K562 (cell line): ENCODE measurements at regions not wholly inside any gene's neighbourhood (a gene's known extent, or its start where the extent isn't known, plus 50 kb on each side); places are given as distances from the start of the nearest gene placed in this dataset.

Experiments used
- ATAC-seq: fragments of 200-7000 bp; cut with Tn5 transposase; 3 replicates; pipeline ENCODE4 v1.9.1; 2020; ENCODE audit warnings: moderate library complexity
- BruUV-seq: library from RNA; stranded (reverse); fragments of 400-500 nt; replicated peaks from 2 replicates; lab custom pipeline; 2021; lab: Mats Ljungman, UMichigan
- CTCF ChIA-PET: fragments of 300-600 bp; formaldehyde crosslinking; extraction: SDS; loops from one replicate; lab custom pipeline; 2021; ENCODE audit warnings: low intra/inter-chr PET ratio; lab: Yijun Ruan, JAX
- POLR2A ChIA-PET: fragments of 300-600, 350-650 bp; sonication (Branson Sonifier 250); formaldehyde crosslinking; extraction: SDS; loops from one replicate; lab custom pipeline; 2021; ENCODE audit warnings: antibody characterized with exemption, inconsistent platforms; lab: Yijun Ruan, JAX
- DNase-seq, 4 experiments: peaks; one replicate each; pipeline versions ENCODE4 v3.0.0 to v3.0.0-alpha.2; 2011 to 2018; ENCODE audit warnings: low spot score in 3 of 4, mixed read lengths in 3 of 4; ENCODE audit errors: extremely low read depth in 1 of 4
- FAIRE-seq: peaks from 2 replicates; lab custom pipeline; 2011; peaks lifted over from hg19 to GRCh38; lab: Jason Lieb, UNC
- H2AFZ ChIP-seq: 2 replicates; pipeline ENCODE4 v1.6.0; 2011; ENCODE audit warnings: low read depth, low read length, control low read depth, inconsistent platforms
- H3K27ac ChIP-seq: fragments of 200-600 bp; 3 replicates; pipeline ENCODE4 v1.8.0; 2011; ENCODE audit warnings: low read depth, mild to moderate bottlenecking, control low read depth, inconsistent platforms, low read length, moderate library complexity, mixed read lengths; ENCODE audit errors: extremely low read depth
- H3K27me3 ChIP-seq, 2 experiments: fragments of 300-600 bp in 1 of 2; 2 replicates in 1 of 2; 3 replicates in 1 of 2; pipeline versions ENCODE4 v1.6.0 to v1.8.0; 2011; ENCODE audit warnings: inconsistent platforms in 2 of 2, low read length in 2 of 2, mild to moderate bottlenecking in 1 of 2, mixed read lengths in 1 of 2, moderate library complexity in 1 of 2; ENCODE audit not compliant: control insufficient read depth in 2 of 2, insufficient read depth in 2 of 2
- H3K36me3 ChIP-seq: fragments of 300-600 bp; 3 replicates; pipeline ENCODE4 v1.8.0; 2011; ENCODE audit warnings: mild to moderate bottlenecking, low read length, inconsistent platforms; ENCODE audit not compliant: control insufficient read depth, insufficient read depth
- H3K4me1 ChIP-seq, 2 experiments: fragments of 200-600 bp in 1 of 2; replicated peaks in 1 of 2; 2 replicates in 1 of 2; 3 replicates in 1 of 2; pipeline versions ENCODE4 v1.5.1 to v1.8.0; 2011; ENCODE audit warnings: inconsistent platforms in 2 of 2, low read length in 2 of 2, mild to moderate bottlenecking in 1 of 2, mixed read lengths in 1 of 2, moderate library complexity in 1 of 2; ENCODE audit not compliant: control insufficient read depth in 2 of 2, insufficient read depth in 2 of 2
- H3K4me2 ChIP-seq: 2 replicates; pipeline ENCODE4 v1.6.1; 2011; ENCODE audit warnings: low read length, control low read depth, inconsistent platforms, mixed read lengths; ENCODE audit not compliant: insufficient read depth
- H3K4me3 ChIP-seq: fragments of 200-600 bp; sonication (generic), shearing (Covaris generic); 2 replicates; pipeline ENCODE4 v1.5.1; 2016; ENCODE audit warnings: control low read depth, inconsistent platforms
- H3K79me2 ChIP-seq: fragments of 200-600 bp; 3 replicates; pipeline ENCODE4 v1.8.0; 2011; ENCODE audit warnings: low read length, inconsistent platforms; ENCODE audit not compliant: control insufficient read depth, insufficient read depth
- H3K9ac ChIP-seq, 2 experiments: 2 replicates each; pipeline versions ENCODE4 v1.6.0 to v1.6.1; 2011; ENCODE audit warnings: low read depth in 2 of 2, low read length in 2 of 2, control low read depth in 1 of 2, inconsistent platforms in 1 of 2, mild to moderate bottlenecking in 1 of 2, mixed read lengths in 1 of 2; ENCODE audit not compliant: insufficient read depth in 1 of 2
- H3K9me1 ChIP-seq: one replicate; pipeline ENCODE4 v1.6.0; 2011; ENCODE audit warnings: inconsistent platforms, mild to moderate bottlenecking, low read length, moderate library complexity; ENCODE audit not compliant: control insufficient read depth, insufficient read depth
- H3K9me3 ChIP-seq: replicated peaks from 2 replicates; pipeline ENCODE4 v1.5.1; 2011; ENCODE audit warnings: low read depth, low read length, inconsistent platforms; ENCODE audit not compliant: control insufficient read depth, insufficient read depth
- H4K20me1 ChIP-seq: replicated peaks from 2 replicates; pipeline ENCODE4 v1.6.1; 2011; ENCODE audit warnings: low read length, inconsistent platforms, mixed read lengths; ENCODE audit not compliant: control insufficient read depth, insufficient read depth
- ARHGAP35 ChIP-seq: fragments of 450-650 bp; IDR thresholded peaks from 2 replicates; pipeline ENCODE4 v1.6.1; 2018; ENCODE audit not compliant: partially characterized antibody
- FOS ChIP-seq: IDR thresholded peaks from 3 replicates; pipeline ENCODE4 v1.6.1; 2011; ENCODE audit not compliant: insufficient read length; ENCODE audit errors: extremely low read depth
- GABPA ChIP-seq: fragments of 200-800 bp; sonication (Bioruptor generic); conservative IDR thresholded peaks from 2 replicates; pipeline ENCODE4 v1.6.1; 2016; ENCODE audit warnings: low read depth, missing genetic modification characterization, missing compliant biosample characterization
- MCM2 ChIP-seq: fragments of 450-650 bp; IDR thresholded peaks from 2 replicates; pipeline ENCODE4 v1.6.1; 2017; ENCODE audit warnings: low read depth, mild to moderate bottlenecking
- RBFOX2 ChIP-seq: fragments of 200-400 bp; formaldehyde crosslinking; IDR thresholded peaks from 2 replicates; pipeline ENCODE4 v1.6.1; 2017; ENCODE audit warnings: low read depth, mild to moderate bottlenecking, low read length, moderate library complexity
- SMARCA5 ChIP-seq: fragments of 450-650 bp; IDR thresholded peaks from 2 replicates; pipeline ENCODE4 v1.6.1; 2016
- WGBS: fragments of 100-300 bp; shearing (Covaris generic); methylation state at CpG from one replicate; pipeline ENCODE4 v1.1.6; 2016; ENCODE audit warnings: low coverage, mixed read lengths; ENCODE audit not compliant: insufficient coverage; ENCODE audit errors: missing lambda C conversion rate; 5-methylcytosine and 5-hydroxymethylcytosine counted together
- in situ Hi-C: fragments of 300-500 bp; cut with MboI; formaldehyde crosslinking; loops from 4 replicates; pipeline ENCODE4 v1.15.0; 2018; ENCODE audit warnings: inconsistent platforms, mixed read lengths
- intact Hi-C: fragments of 100-400 bp; cut with micrococcal nuclease; formaldehyde crosslinking; loops from 2 replicates; pipeline ENCODE4 v1.14.2; 2022
- TF ChIP-seq, protein P1 (sequence below): fragments of 450-650 bp; formaldehyde crosslinking; IDR thresholded peaks from 2 replicates; pipeline ENCODE4 v1.4.0; 2022; ENCODE audit warnings: mild to moderate bottlenecking, moderate library complexity

DNA sequence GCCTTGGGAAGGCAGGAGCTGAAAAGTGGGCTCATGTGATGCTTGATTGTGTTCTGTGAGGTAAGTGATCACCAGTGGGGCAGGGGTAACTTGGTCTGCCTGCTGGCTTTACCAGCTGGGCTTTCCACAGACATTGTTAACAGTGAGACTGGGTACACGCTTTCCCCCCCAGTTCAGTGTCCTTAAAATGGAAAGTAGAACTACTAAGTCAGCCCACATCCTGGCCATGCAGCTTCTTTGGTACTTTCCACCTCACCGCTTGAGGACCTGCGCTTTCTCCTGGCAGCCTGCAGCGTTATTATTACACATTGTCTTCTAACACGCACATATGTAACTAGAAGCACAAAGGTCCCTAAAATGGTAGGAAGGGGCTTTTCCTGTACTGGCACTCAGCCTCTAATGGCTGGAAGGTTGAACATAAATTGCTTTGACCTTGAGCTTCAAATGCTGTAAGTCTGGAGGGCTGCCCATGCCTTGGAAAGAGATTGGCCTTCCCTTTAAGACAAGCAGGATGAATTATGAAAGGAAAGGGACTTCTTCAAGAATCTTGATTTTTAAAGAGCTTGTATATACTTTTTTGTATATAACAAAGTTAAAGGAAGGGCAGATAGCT, 216.1 kb upstream of the ROPN1 start:
- no peaks in the 10 kb centered on the region for H3K9me3 ChIP-seq
- H3K27ac ChIP-seq: no peak overlapping the region
- POLR2A ChIA-PET: no interaction called here
- TF ChIP-seq RBFOX2: no peak
- no peak for TF ChIP-seq SMARCA5
- TF ChIP-seq FOS: no peak
- TF ChIP-seq, protein P1, sequence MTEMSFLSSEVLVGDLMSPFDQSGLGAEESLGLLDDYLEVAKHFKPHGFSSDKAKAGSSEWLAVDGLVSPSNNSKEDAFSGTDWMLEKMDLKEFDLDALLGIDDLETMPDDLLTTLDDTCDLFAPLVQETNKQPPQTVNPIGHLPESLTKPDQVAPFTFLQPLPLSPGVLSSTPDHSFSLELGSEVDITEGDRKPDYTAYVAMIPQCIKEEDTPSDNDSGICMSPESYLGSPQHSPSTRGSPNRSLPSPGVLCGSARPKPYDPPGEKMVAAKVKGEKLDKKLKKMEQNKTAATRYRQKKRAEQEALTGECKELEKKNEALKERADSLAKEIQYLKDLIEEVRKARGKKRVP (CRISPR knock-in tag): no peak
- TF ChIP-seq GABPA (tag): no peak
- no peak for TF ChIP-seq MCM2
- TF ChIP-seq ARHGAP35: no peak
- TF ChIP-seq, all 486 proteins: peak for 0
- H3K36me3 ChIP-seq: no peaks in the 10 kb centered on the region
- no peaks in the 10 kb centered on the region for H3K27me3 ChIP-seq
- BruUV-seq: no TSS peak
- no peaks in the 10 kb centered on the region for H3K9me1 ChIP-seq
- H2AFZ ChIP-seq: no peak overlapping the region
- 0% methylated on average over 5 of the region's 5 CpGs for WGBS
- H3K79me2 ChIP-seq: no peaks in the 10 kb centered on the region
- DNase-seq (no peak), ATAC-seq (no peak), FAIRE-seq (no peak)
- in situ Hi-C loops (no loop called here), intact Hi-C loops (no loop called here)
- H4K20me1 ChIP-seq: no peaks in the 10 kb centered on the region
- H3K4me1 ChIP-seq: no peaks in the 10 kb centered on the region
- CTCF ChIA-PET: no interaction called here
- H3K4me3 ChIP-seq: no peak overlapping the region
- no peak overlapping the region for H3K4me2 ChIP-seq
- H3K9ac ChIP-seq: no peak overlapping the region
